Dedifferentiated amniotic fluid mesenchymal stem cell (primary cell): ENCODE measurements at regions not wholly inside any gene's neighbourhood (a gene's known extent, or its start where the extent isn't known, plus 50 kb on each side); places are given as distances from the start of the nearest gene placed in this dataset.
"Not testable (repeated sequence)": the region's sequence is repeated elsewhere in the genome, so short reads cannot be mapped to it uniquely, and the experiment has no call there.

Experiments
- DNase-seq: peaks from one replicate; pipeline ENCODE4 v3.0.0-alpha.2; 2016; ENCODE audit errors: extremely low spot score

DNA sequence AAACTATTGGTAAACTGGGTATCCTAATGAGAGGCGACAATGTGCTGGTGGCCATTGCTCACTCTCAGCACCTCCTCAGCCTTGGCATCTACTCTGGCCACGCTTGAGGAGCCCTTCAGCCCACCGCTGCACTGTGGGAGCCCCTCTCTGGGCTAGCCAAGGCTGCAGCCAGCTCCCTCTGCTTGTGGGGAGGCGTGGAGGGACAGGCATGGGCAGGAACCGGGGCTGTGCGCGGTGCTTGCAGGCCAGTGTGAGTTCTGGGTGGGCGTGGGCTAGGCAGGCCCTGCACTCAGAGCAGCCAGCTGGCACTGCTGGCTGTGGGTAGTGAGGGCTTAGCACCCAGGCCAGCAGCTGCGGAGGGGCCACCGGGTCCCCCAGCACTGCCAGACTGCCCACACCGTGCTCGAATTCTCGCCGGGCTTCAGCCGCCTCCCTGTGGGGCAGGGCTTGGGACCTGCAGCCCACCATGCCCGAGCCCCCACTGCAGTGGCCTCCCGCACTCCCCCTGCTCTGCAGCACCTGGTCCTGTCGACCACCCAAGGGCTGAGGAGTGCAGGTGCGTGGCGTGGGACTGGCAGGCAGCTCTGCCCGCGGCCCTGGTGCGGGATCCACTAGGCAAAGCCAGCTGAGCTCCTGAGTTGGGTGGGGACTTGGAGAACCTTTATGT, 575.9 kb upstream of the ANO3 start:
- no peak for DNase-seq

DNA sequence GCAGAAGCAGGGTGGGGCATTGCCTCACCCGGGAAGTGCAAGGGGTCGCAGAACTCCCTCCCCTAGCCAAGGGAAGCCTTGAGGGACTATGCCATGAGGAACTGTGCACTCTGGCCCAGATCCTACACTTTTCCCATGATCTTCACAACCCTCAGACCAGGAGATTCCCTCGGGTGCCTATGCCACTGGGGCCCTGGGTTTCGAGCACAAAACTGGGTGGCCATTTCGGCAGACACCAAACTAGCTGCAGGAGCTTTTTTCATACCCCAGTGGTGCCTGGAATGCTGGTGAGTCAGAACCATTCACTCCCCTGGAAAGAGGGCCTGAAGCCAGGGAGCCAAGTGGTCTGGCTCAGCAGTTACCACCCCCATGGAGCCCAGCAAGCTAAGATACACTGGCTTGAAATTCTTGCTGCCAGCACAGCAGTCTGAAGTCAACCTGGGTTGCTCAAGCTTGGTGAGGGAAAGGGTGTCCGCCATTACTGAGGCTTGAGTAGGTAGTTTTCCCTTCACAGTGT, 573.7 kb upstream of the ANO3 start:
- no peak for DNase-seq

DNA sequence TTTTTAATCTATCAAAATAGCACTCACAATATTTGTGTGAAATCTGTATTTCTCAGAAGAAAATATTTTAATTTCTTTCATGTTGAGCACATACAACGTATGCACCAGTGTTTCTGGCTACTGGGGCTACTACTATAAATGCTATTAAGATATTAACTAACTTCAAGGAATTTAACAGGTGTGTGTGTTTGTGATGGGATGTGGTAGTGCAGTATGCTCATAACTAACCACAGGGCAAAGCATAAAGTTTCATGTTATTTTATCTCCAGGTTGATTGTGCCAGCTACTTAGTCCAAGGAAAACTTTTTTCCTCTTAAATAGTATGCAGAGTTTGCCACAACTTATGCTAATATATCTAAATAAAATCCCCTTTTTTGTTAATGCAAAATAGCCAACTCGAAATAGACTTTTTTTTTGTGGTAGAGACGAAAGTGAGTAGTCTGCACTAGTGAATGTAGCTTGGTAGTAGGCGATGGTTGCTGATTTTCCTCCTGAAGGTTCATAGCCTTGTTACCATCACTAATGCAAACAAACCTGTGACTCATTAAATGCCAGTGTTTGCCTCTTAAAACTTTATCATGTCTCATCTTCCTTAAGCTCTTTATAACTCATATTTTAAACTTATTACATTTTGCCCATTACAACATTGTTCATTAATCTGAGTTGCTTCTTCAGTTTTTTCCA, 565.5 kb upstream of the ANO3 start:
- DNase-seq: no peak

DNA sequence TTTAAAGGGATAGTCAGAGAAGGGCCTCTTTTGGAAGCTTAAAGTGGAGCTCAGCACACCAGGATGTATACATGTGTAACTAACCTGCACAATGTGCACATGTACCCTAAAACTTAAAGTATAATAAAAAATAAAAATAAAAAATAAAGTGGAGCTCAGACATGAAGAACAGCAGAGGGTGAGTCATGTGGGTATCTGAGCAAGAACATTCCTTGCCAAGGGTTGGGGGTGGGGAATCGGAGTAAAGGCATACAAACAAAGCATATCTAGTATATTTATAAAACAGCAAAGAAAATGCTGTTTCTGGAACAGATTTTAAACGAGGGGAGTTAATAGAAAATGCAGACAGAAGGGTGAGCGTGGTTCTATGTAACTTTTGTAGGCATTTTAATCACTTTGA, 562.6 kb upstream of the ANO3 start:
- no peak for DNase-seq

DNA sequence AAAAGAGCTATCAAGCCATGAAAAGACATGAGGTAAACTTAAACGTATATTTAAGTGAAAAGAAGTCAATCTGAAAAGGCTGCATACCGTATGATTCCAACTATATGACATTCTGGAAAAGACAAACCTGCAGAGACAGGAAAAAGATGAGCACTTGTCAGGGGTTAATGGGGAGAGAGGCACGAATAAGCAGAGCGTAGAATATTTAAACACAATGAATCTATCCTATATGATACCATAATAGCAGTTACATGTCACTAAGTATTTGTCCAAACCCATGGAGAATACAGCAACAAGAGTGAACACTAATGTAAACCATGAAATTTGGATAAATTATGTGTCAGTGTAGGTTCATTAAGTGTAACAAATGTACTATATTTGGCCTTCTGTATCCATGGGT, 560.3 kb upstream of the ANO3 start:
- DNase-seq: no peak

DNA sequence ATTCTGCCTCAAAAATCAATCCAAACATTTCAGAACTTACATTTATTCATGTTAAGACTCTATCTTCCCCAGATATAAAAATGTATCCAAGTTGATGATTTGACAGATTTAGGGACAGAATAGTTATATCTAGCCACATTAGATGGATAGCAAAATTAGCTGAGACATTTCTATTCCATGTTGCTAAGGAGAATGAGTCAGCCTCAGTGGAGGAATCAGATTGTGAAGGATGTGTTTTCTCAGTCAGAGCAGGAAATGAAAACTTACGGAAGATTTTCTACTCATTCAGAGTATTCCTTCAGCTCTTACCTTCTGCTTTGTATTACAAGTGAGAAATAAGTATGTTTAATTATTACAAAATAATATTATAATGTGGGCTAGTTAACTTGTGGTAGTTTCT, 556.3 kb upstream of the ANO3 start:
- DNase-seq: no peak

DNA sequence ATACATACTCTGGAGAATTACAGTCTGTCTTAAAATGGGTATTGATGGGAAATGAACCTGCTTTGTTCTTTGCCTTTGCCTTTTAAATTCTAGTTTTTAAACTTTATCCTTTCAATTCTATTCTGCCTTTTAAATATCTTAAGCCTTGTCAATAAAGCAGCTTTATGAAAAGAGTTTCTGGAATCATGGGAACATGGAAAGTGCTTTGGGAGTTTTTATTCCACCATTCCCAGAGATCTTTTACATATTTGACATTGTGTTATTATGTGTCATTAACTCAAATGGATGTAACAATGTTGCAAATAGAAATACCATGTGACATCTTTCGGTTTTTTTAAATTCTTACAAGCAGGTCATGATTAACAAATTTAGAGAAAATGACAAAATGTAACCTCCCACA, 555.7 kb upstream of the ANO3 start:
- DNase-seq: no peak

DNA sequence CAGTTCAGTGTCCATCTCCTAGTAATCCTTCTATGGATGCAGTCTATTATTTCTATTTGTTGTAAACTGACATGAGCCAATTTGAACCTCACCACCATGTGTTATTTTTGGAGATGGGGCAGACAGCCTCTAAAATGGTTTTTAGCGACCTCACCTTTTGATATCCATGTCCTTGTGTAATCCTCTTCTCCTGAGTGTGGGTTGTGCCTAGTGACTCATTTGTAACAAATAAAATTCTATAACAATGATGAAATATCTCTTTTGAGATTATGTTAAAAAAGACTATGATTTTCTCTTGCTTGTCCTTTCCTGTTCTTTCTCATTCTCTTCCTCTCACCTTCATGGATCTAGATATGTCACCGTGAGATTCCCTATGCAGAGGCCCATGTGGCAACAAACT, 554.6 kb upstream of the ANO3 start:
- DNase-seq: no peak

DNA sequence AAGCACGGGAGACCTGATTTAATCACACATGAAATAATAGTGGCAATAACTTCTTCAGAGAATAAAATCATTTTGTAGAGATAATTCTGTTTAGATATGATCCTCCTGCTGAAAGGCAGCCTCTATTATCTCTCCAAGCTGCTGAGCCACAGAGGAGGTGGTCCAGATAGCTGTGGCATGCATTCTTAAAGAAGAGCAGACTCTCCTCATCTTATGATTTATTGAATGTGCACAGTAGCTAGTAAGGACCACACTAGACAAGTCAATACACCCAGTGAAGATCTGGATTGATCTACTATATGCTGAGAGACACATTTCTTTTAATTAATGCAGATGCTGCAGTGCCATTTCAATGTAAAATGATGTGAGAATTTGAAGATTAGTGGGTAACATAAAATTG, 552.9 kb upstream of the ANO3 start:
- DNase-seq: no peak

DNA sequence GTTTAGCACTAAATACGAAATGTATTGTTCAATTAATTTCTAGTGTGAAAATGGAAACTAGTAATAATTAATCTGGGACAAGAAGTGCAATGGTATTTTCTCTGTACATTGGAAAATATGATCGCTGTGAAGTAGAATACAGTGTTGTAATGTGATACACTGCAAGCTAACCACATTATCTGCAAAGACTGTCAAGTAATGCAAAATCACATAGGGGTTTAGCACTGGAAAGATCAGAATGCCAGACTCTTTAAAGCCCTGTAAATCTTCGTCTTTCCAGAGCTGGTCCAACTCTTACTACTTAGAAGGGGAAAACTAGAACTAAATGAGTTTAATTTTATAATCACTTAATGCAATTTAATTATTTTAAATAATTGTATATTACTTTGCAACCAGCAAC, 544.5 kb upstream of the ANO3 start:
- DNase-seq: no peak

DNA sequence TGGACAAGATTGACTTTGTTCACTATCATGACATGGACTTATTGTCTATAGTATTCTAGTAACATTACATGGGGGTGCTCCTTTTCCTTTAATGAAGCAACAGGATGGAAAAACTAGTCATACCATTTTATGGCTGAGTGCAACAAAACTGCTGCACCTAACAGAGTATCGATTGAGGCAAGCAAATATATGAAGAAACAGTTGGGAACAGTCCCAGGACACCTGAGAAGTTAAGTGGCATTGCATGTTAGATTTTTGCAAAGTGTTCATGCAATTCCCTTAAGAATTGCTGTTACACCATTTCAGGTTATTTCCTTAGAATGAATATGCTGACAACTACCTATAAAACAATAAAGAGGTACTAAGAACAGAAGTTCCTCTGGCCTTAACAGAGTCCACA, 541.5 kb upstream of the ANO3 start:
- no peak for DNase-seq

DNA sequence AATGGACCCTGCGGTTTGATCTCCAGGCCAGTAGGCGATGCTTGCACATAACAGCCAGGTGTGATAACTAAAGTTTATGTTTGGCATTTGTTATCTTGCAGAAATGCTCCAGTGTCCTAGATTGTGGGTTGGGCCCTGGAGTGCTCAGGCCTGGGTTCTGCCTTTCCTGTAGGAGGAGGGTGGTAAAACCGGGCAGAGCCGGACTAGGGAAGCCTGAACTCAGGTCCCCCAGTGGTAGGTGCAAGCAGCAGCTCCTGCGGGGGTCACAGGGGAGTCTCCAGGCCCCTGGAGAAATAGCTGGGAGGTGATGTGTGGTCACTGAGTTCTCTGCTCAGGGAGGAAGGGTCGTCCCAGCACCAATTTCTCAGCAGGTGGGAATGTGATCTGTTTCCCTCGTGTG, 538.3 kb upstream of the ANO3 start:
- no peak for DNase-seq

DNA sequence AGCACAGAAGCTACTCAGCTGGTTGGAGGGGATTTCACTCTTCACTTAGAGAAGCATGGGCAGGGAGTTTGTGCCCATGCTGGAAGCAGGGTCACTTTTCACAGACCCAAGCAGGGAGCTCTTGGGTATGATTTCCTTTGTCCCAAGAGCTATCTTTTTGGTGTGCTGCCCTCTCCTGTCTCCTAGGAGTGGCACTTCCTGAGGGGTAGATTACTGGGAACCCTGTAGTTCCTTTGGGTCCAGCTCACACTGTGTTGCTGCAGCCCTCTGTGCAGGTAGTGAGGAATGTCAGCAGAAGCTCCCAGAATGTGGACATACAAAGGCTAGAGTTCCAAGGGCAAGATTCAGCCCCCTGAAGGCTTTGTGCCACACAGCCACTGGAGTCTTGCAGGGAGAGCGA, 537.1 kb upstream of the ANO3 start:
- DNase-seq: no peak

DNA sequence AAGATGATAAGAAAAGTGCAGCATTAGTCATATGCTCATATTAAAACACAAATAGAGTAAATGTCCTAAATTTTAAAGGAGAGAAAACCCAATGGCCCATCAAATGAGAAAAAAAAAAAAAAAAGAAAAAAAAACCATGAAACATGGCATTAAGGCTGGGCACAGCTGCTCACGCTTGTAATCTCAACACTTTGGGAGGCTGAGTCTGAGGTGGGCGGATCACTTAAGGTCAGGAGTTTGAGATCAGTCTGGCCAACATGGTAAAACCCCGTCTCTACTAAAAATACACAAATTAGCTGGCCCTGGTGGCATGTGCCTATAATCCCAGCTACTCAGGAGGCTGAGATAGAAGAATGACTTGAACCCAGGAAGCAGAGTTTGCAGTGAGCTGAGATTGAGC, 515.5 kb upstream of the ANO3 start:
- DNase-seq: no peak

DNA sequence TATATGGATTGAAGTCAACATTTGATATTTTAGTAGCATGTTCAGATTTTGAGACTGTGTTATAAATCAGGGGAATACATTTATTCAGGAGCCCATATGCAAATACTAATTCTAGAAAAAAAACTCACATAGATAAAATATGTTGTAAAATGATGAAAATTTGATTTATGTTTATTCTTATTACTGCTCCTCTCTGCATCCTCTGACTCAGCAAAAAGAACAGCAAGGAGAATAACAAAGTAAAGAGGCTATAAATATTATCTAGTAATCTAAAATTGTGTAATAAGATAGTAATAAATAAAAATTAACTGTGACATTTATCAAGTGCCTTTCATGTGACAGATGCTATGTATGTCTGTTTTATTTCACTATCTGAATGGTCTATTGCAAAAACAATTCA, 507.2 kb upstream of the ANO3 start:
- no peak for DNase-seq

DNA sequence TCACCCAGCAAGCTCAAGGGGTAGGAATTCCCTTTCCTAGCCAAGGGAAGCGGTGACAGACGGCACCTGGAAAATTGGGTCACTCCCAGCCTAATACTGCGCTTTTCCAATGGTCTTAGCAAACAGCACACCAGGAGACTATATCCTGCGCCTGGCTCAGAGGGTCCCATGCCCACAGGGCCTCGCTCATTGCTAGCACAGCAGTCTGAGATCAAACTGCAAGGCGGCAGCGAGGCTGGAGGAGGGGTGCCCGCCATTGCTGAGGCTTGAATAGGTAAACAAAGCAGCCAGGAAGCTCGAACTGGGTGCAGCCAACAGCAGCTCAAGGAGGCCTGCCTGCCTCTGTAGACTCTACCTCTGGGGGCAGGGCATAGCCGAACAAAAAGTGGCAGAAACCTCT, 500.4 kb upstream of the ANO3 start:
- not testable (repeated sequence) for DNase-seq

DNA sequence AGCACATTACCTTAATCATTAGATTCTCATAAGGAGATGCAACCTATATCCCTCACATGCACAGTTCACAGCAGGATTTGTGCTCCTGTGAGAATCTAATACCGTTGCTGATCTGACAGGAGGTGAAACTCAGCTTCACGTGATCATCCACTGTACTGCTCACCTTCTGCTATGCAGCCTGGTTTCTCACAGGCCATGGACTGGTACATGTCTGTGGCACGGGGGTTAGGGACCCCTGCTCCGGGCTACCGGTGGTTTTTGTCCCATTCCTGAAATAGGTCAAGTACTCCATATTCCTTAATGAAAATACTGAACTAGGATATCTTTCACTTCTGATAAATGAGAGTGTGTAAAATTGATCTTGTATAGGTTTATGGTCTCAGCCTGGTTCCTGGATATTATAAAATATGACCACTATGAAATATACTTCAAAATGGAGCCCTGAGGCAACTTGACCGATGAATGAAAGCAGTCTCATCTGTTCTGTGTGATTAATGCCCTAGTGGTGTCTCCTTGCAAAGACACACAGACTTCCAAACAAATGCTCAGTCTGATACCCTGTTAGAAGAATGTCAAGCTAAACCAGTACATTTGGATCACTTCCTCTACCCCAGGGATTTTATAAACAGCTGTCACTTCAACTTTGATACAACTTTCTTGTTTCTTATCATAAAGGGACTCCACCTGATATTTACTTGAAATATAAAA, 492.9 kb upstream of the ANO3 start:
- DNase-seq: no peak

DNA sequence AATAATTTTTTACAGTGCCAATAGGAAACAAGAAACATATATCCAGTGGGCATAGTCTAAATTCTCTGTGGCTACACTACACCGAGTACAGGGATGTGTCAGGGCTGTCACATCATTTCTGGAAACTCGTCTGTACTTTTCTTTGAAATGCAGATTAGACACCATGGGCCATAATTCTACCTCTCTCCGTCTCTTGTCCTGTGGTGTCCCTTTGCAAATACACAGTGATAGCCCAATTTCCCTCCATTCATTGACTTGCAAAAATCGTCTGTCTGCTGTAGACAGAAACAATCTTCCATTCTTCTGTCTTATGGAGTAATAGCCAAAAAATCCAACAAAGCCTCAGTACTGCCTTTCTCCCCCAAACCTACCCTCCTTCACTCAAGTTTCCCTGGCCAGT, 487.1 kb upstream of the ANO3 start:
- no peak for DNase-seq

DNA sequence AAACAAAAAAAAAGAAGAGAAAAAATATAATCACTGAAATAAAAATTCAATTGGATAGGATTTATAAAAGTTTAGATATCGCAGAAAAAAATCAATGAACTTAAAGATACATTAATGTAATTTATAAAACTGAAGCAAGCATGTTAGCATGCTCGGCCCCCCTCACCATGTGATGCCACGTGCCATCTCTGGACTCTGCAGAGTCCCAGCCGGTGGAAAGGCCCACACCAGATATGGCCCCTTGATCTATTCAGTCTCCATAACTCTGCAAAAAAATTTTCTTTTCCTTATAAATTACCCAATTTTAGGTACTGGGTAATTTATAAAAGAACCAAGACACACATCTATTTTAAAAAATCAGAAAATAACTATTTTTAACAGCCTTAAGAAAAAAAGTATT, 476.0 kb upstream of the ANO3 start:
- no peak for DNase-seq

DNA sequence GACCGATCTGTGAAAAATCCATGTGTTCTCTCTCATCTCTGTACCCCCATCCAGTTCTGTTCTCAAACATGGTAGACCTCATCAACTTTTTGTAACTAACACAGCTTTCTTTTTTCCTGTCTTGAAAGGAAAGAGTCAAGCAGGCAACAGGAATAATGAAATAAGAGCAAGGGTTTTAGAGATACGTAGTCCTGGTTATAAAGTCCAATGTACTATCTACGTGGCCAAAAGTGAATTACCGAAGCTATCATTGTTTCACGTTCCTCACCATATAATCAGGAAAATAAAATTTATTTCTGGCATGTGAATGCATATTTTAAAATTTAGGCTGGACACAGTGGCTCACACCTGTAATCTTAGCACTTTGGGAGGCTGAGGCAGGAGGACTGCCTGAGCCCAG, 472.2 kb upstream of the ANO3 start:
- DNase-seq: no peak

DNA sequence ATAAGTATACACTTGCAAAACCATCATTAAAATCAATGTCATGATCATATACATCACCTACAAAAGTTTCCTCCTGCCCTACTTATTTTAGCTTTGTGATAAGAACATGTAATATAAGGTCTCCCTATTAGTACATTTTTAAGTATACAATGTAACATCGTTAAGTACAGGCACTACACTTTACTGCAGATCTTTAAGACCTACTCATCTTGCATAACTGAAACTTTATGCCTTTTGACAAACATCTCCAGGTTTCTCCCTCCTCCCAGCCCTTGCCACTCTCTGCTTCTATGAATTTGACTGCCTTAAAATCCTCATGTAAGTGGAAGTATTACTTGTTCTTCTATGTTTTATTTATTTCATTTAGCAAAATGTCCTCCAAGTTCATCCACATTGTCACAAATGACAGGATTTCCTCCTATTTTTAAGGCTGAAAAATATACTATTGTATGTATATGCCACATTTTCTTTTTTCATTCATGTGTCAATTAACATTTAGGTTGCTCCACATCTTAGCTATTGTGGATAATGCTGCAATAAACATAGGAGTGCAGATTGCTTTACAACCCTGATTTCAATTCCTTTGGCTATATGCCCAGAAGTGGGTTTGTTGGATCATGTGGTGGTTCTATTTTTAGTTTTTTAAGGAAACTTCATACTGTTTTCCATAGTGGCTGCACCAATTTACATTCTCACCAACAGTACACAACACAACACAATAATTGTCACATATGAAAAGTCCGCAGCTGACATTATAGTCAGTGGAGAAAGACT, 471.1 kb upstream of the ANO3 start:
- DNase-seq: peak; percentile 67

DNA sequence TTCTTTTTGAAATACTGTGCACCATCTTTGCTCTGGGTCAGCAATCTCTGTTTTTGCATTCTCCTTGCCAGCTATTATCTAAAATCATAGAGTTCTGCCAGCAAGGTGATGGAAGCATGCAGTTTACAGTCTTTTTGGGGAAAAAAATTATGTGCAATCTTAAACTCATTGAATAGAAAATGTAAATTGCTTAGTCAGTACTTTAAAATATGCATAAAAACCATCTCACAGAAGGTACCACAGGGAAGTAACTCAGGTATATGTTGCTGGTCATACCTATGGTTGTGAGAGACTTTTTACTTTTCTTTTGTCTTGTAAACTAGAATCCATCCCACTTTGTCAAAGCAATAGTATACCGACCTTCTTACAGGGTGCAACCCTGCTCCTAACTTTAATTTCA, 469.8 kb upstream of the ANO3 start:
- no peak for DNase-seq
